SH-SY5Y (cell line): ENCODE measurements at regions not wholly inside any gene's neighbourhood (a gene's known extent, or its start where the extent isn't known, plus 50 kb on each side); places are given as distances from the start of the nearest gene placed in this dataset.

Source experiments
- GATA2 ChIP-seq: IDR thresholded peaks from 2 replicates; pipeline ENCODE4 v1.6.1; 2011; ENCODE audit warnings: mild to moderate bottlenecking, low read depth, low read length
- GATA3 ChIP-seq: IDR thresholded peaks from 2 replicates; pipeline ENCODE4 v1.6.1; 2011; ENCODE audit warnings: low read depth, mild to moderate bottlenecking, low read length, moderate library complexity

DNA sequence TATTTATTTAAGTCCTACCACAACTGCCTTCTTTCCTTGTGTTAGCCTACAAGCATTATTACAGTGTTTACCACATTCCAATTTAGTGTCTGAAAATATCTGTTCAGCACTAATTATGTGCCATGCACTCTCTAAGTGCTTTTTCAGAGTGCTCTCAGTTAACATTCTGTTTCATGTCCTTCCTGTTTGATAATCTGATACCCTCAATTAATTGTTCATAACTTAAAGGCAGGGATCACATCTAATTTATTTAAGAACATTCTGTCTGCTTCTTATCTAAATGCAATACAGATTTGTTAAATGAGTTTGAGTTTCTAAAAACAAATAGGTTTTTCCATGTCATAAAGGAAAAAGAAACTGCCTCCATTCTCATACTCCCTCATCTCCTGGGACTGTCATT, 649.6 kb upstream of the ATXN8OS start:
- peak; percentile 58 for TF ChIP-seq GATA3
- TF ChIP-seq GATA2, result no peak
